Heart right ventricle (tissue), 16 donors: ENCODE measurements at regions not wholly inside any gene's neighbourhood (a gene's known extent, or its start where the extent isn't known, plus 50 kb on each side); places are given as distances from the start of the nearest gene placed in this dataset.

ENCODE experiments used
- ATAC-seq, 8 donors: fragments of 200-7000 bp; cut with Tn5 transposase; one replicate each; pipeline ENCODE4 v1.9.1; 2020; ENCODE audit warnings: mild to moderate bottlenecking in 8 of 8, moderate library complexity in 8 of 8, moderate number of reproducible peaks in 1 of 8
- DNase-seq, 2 donors: peaks; one replicate each; pipeline ENCODE4 v3.0.0-alpha.2; 2020
- H3K27ac ChIP-seq, 10 donors: fragments of 200-600 bp; sonication (generic) in 2 of 10; one replicate each; pipeline versions ENCODE4 v1.5.0 to v1.8.0; 2020 to 2022; ENCODE audit warnings: mild to moderate bottlenecking in 3 of 10
- H3K27me3 ChIP-seq, 7 donors: fragments of 200-600 bp; one replicate each; pipeline ENCODE4 v1.8.0; 2021 to 2022; ENCODE audit warnings: mild to moderate bottlenecking in 2 of 7
- H3K36me3 ChIP-seq, 9 donors: fragments of 200-600 bp; sonication (generic) in 1 of 9; one replicate each; pipeline versions ENCODE4 v1.5.0 to v1.8.0; 2020 to 2022; ENCODE audit warnings: mild to moderate bottlenecking in 2 of 9
- H3K4me1 ChIP-seq, 9 donors: fragments of 200-600 bp; sonication (generic) in 1 of 9; one replicate each; pipeline versions ENCODE4 v1.5.0 to v1.8.0; 2020 to 2022; ENCODE audit warnings: mild to moderate bottlenecking in 4 of 9
- H3K4me3 ChIP-seq, 10 donors: fragments of 200-600 bp; sonication (generic) in 2 of 10; one replicate each; pipeline versions ENCODE4 v1.5.0 to v1.8.0; 2020 to 2022; ENCODE audit warnings: mild to moderate bottlenecking in 7 of 10, moderate library complexity in 2 of 10
- H3K9me3 ChIP-seq, 11 donors: fragments of 200-600 bp in 10 of 11; sonication (generic) in 2 of 11; one replicate each; pipeline versions ENCODE4 v1.5.0 to v1.8.0; 2013 to 2022; ENCODE audit warnings: mild to moderate bottlenecking in 2 of 11, control low read depth in 1 of 11, moderate library complexity in 1 of 11
- whole genome bisulfite sequencing, 2 donors: extraction: QIAGEN DNeasy Blood & Tissue Kit; methylation state at CpG; one replicate each; pipeline ENCODE4 v1.1.7; 2013; ENCODE audit warnings: inconsistent platforms in 1 of 2; 5-methylcytosine and 5-hydroxymethylcytosine counted together
- intact Hi-C, 10 donors: fragments of 100-400 bp; cut with DNase I; formaldehyde crosslinking; loops; one replicate each; pipeline versions ENCODE4 v1.11.1 to v1.14.2; 2022
- TF ChIP-seq, protein P1 (sequence below), 9 donors: fragments of 200-600 bp; sonication (generic) in 2 of 9; IDR thresholded peaks; one replicate each; pipeline versions ENCODE4 v1.5.0 to v1.8.0; 2021 to 2022; ENCODE audit warnings: antibody characterized with exemption in 9 of 9, mild to moderate bottlenecking in 5 of 9, moderate library complexity in 1 of 9
- donor health status: Arrhythmogenic right ventricular cardiomyopathy.
- donor health status: ischemic (EF 13 %, LVEDD 7.1; RV severe dilation, severe dysfunction).
- donor health status: healthy with polysubstance abuse.
- donor health status: DM: no; HTN: yes; CAD: no.
- donor health status: DM: no; HTN: no; CAD: no.
- donor health status: ischemic (EF 25% LVEDD 6.9; RV normal size, moderate dysfunction).
- donor health status: ischemic (EF 25% LVEDD 5.7; RV mildly dilated, moderate dysfunction).
- donor health status: healthy.
- donor health status: DM: yes; HTN: yes; CAD: no.
- donor health status: Ischemic cardiomyopathy.
- donor health status: ischemic (EF 35%, LVEDD 5.7; RV mildly dilated, moderate dysfunction).
- donor health status: nonischemic (EF 11% LVEDD 7.7; RV severe dilation, severe dysfunction).
- donor health status: DM: yes; HTN: yes; CAD: no.
- donor health status: PGD.
- donor health status: ischemic (EF 29% LVEDD 5.4; RV normal size, mild dysfunction).
- donor health status: nonischemic (EF 23%, LVEDD 6.1; RV moderate dilation, normal function).

DNA sequence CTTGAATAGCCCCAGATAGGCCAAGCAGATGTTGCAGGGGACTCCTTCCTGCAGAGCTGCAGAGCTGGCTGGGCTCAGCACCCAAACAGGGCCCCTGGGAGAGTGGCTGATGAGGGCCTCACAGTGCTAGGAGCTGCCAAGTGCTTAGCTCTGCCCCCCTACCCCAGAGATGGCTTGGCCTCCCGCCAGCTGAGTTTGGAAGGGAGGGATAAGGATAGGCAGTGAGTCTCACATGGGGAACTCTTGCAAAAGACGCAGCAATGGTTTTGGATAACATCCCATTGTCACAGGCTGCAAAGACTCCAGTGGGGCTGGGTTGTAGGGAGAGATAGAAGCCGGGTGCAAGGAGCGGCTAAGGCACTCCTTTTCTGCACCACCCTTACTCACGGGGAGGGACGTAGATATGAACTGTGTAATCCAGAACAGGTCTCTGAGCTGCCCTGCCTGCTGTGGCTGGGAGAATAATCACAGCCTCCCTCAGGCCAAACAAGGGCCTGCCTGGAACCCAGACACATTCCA lies 52.9 kb upstream of the MAF start:
- H3K27ac ChIP-seq, result no peak overlapping the region
- peaks cover 0 to 9% (median 0%) of the 10 kb centered on the region in 7 donors for H3K27me3 ChIP-seq
- peak; percentile 24 to 82 (median 58) for ATAC-seq
- H3K9me3 ChIP-seq, result no peaks in the 10 kb centered on the region
- WGBS, 2 donors, result 21 to 24% methylated on average over 6 of the region's 6 CpGs
- H3K4me3 ChIP-seq, result no peak overlapping the region
- TF ChIP-seq, protein P1, sequence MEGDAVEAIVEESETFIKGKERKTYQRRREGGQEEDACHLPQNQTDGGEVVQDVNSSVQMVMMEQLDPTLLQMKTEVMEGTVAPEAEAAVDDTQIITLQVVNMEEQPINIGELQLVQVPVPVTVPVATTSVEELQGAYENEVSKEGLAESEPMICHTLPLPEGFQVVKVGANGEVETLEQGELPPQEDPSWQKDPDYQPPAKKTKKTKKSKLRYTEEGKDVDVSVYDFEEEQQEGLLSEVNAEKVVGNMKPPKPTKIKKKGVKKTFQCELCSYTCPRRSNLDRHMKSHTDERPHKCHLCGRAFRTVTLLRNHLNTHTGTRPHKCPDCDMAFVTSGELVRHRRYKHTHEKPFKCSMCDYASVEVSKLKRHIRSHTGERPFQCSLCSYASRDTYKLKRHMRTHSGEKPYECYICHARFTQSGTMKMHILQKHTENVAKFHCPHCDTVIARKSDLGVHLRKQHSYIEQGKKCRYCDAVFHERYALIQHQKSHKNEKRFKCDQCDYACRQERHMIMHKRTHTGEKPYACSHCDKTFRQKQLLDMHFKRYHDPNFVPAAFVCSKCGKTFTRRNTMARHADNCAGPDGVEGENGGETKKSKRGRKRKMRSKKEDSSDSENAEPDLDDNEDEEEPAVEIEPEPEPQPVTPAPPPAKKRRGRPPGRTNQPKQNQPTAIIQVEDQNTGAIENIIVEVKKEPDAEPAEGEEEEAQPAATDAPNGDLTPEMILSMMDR (IDR thresholded peaks at IDR 0.05), result no peak
- DNase-seq, result peak; percentile 42 to 75
- intact Hi-C loops, result no loop called here
- H3K4me1 ChIP-seq, result peaks cover 0 to 6% (median 0%) of the 10 kb centered on the region in 9 donors
- H3K36me3 ChIP-seq, result no peaks in the 10 kb centered on the region

DNA sequence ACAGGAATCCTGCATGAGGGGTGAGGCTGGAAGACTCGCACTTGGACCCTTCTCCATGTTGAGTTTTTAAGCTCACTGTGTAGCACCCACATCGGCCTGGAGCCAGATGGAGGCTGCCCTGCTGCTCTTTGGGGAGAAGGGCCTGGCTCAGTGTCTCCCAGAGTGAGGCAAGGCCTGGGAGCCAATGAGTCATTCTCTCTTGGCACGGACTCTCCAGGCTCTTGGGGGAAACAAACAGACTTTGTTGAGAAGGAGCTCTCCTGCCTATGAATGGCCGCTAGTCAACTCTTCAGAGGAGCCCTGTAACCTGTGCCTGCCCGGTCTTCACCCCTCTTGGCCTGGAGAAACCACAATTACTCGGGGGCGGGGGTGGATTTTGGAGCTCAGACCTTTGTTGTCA lies 50.8 kb upstream of the MAF start:
- Histone ChIP-seq H3K4me3 (no peak overlapping the region), H3K4me1 (peaks cover 0 to 6% (median 0%) of the 10 kb centered on the region in 9 donors), H3K27me3 (peaks cover 0 to 9% (median 0%) of the 10 kb centered on the region in 7 donors), H3K36me3 (no peaks in the 10 kb centered on the region), H3K27ac (no peak overlapping the region), H3K9me3 (no peaks in the 10 kb centered on the region)
- intact Hi-C loops, result no loop called here
- WGBS, 2 donors, result 78 to 83% methylated on average over 7 of the region's 7 CpGs
- DNase-seq, result peak; percentile 17 to 31
- ATAC-seq, result peak in 5 of 8 donors; percentile 44 to 81 (median 50)
- TF ChIP-seq, protein P1 (IDR thresholded peaks at IDR 0.05), result no peak
